CD4-positive, alpha-beta T cell treated with Interleukin-15 for 1 hour (primary cell): ENCODE measurements at regions not wholly inside any gene's neighbourhood (a gene's known extent, or its start where the extent isn't known, plus 50 kb on each side); places are given as distances from the start of the nearest gene placed in this dataset.

Experiments used
- DNase-seq: peaks from one replicate; pipeline ENCODE4 v3.0.0-alpha.2; 2020

GRCh38 chr9:70478963-70479641 lies 64.6 kb upstream of the KLF9 start:
- no peak for DNase-seq

GRCh38 chr9:70477907-70478480 lies 63.5 kb upstream of the KLF9 start:
- DNase-seq = no peak

GRCh38 chr9:70477146-70477745 lies 62.8 kb upstream of the KLF9 start:
- no peak for DNase-seq

- no peak for DNase-seq
Observed at GRCh38 chr9:70475211-70475610, 60.8 kb upstream of the KLF9 start.

- DNase-seq = no peak
Observed at GRCh38 chr9:70474413-70474812, 60.0 kb upstream of the KLF9 start.

GRCh38 chr9:70472268-70473249 lies 58.1 kb upstream of the KLF9 start:
- no peak for DNase-seq

GRCh38 chr9:70470050-70471015 lies 55.9 kb upstream of the KLF9 start:
- no peak for DNase-seq

- no peak for DNase-seq
Observed at GRCh38 chr9:70468291-70468690, 53.8 kb upstream of the KLF9 start.

GRCh38 chr9:70466976-70467561 lies 52.6 kb upstream of the KLF9 start:
- DNase-seq = peak; percentile 25

- no peak for DNase-seq
Observed at GRCh38 chr9:70465904-70466303, 51.4 kb upstream of the KLF9 start.

GRCh38 chr9:70465398-70465797 lies 50.9 kb upstream of the KLF9 start:
- no peak for DNase-seq
